ENCODE measurements at regions not wholly inside any gene's neighbourhood (a gene's known extent, or its start where the extent isn't known, plus 50 kb on each side); places are given as distances from the start of the nearest gene placed in this dataset.

GRCh38 chr4:120544838-120545237 lies 377.7 kb downstream of the PRDM5 start:
- Histone ChIP-seq H3K27me3 (no peaks in the 10 kb centered on the region), H3K36me3 (replicated peaks in 1 of 2; ENCODE audit: insufficient read depth in 1 of 2, low read depth in 2 of 2) (no peaks in the 10 kb centered on the region), H3K9me3 (no peaks in the 10 kb centered on the region), H3K4me3 (no peak overlapping the region), H3K4me1 (no peaks in the 10 kb centered on the region), H3K27ac (no peak overlapping the region)
- DNase-seq = no peak
- intact Hi-C loops (cut with DNase I) = no loop called here
- 50 to 59% methylated on average over 3 of the region's 3 CpGs for WGBS, 2 donors
- ATAC-seq = no peak
- TF ChIP-seq POLR2A (IDR thresholded peaks at IDR 0.05) = no peak
- no peak for TF ChIP-seq CTCF (IDR thresholded peaks at IDR 0.05)

- WGBS, 2 donors = 74 to 82% methylated on average over 5 of the region's 5 CpGs
- Histone ChIP-seq H3K27me3 (no peaks in the 10 kb centered on the region), H3K9me3 (no peaks in the 10 kb centered on the region), H3K4me3 (no peak overlapping the region), H3K27ac (no peak overlapping the region), H3K4me1 (no peaks in the 10 kb centered on the region), H3K36me3 (replicated peaks in 1 of 2; ENCODE audit: insufficient read depth in 1 of 2, low read depth in 2 of 2) (no peaks in the 10 kb centered on the region)
- DNase-seq (no peak), ATAC-seq (no peak)
- intact Hi-C loops (cut with DNase I) = no loop called here
- TF ChIP-seq POLR2A (IDR thresholded peaks at IDR 0.05) (no peak), CTCF (IDR thresholded peaks at IDR 0.05) (no peak)
These were observed 381.9 kb downstream of the PRDM5 start for GRCh38 chr4:120540625-120541024.

- Histone ChIP-seq H3K4me3 (no peak overlapping the region), H3K36me3 (replicated peaks in 1 of 2; ENCODE audit: insufficient read depth in 1 of 2, low read depth in 2 of 2) (no peaks in the 10 kb centered on the region), H3K9me3 (no peaks in the 10 kb centered on the region), H3K27me3 (no peaks in the 10 kb centered on the region), H3K27ac (no peak overlapping the region), H3K4me1 (no peaks in the 10 kb centered on the region)
- WGBS, 2 donors = 69 to 79% methylated on average over 4 of the region's 4 CpGs
- intact Hi-C loops (cut with DNase I) = no loop called here
- DNase-seq (no peak), ATAC-seq (no peak)
- no peak for TF ChIP-seq CTCF (IDR thresholded peaks at IDR 0.05)
These were observed 385.6 kb downstream of the PRDM5 start for GRCh38 chr4:120536884-120537283.

- no peak overlapping the region for H3K27ac ChIP-seq
- H3K4me3 ChIP-seq = no peak overlapping the region
- no peaks in the 10 kb centered on the region for H3K27me3 ChIP-seq
- ATAC-seq (no peak), DNase-seq (no peak)
- no peaks in the 10 kb centered on the region for H3K36me3 ChIP-seq (replicated peaks in 1 of 2; ENCODE audit: insufficient read depth in 1 of 2, low read depth in 2 of 2)
- intact Hi-C loops (cut with DNase I) = no loop called here
- no peaks in the 10 kb centered on the region for H3K9me3 ChIP-seq
- TF ChIP-seq CTCF (IDR thresholded peaks at IDR 0.05) (no peak), POLR2A (IDR thresholded peaks at IDR 0.05) (no peak)
- no peaks in the 10 kb centered on the region for H3K4me1 ChIP-seq
These were observed 394.1 kb downstream of the PRDM5 start for GRCh38 chr4:120528428-120528827.

- ATAC-seq (no peak), DNase-seq (no peak)
- Histone ChIP-seq H3K27me3 (no peaks in the 10 kb centered on the region), H3K4me3 (no peak overlapping the region), H3K9me3 (no peaks in the 10 kb centered on the region), H3K4me1 (no peaks in the 10 kb centered on the region), H3K27ac (no peak overlapping the region), H3K36me3 (replicated peaks in 1 of 2; ENCODE audit: insufficient read depth in 1 of 2, low read depth in 2 of 2) (no peaks in the 10 kb centered on the region)
- TF ChIP-seq POLR2A (IDR thresholded peaks at IDR 0.05) (no peak), CTCF (IDR thresholded peaks at IDR 0.05) (no peak)
- intact Hi-C loops (cut with DNase I) = no loop called here
These were observed 396.5 kb downstream of the PRDM5 start for GRCh38 chr4:120526033-120526432.
